CD14-positive monocyte (primary cell): ENCODE measurements at regions not wholly inside any gene's neighbourhood (a gene's known extent, or its start where the extent isn't known, plus 50 kb on each side); places are given as distances from the start of the nearest gene placed in this dataset.

Source experiments
- DNase-seq, 3 donors: peaks; one replicate each; pipeline ENCODE4 v3.0.0-alpha.2; 2011 to 2022
- H2AFZ ChIP-seq: 2 replicates; pipeline ENCODE4 v1.6.0; 2012; ENCODE audit warnings: mild to moderate bottlenecking, low read depth, low read length, inconsistent platforms; ENCODE audit not compliant: insufficient read depth, poor library complexity, severe bottlenecking
- H3K27ac ChIP-seq, 2 donors: 1 replicate in 1 of 2; 2 replicates in 1 of 2; pipeline ENCODE4 v1.5.1; 2012 to 2013; ENCODE audit warnings: low read length in 2 of 2, control low read depth in 1 of 2, inconsistent platforms in 1 of 2, low read depth in 1 of 2, mild to moderate bottlenecking in 1 of 2
- H3K27me3 ChIP-seq, 2 donors: one replicate each; pipeline versions ENCODE4 v1.6.0 to v1.6.1; 2011 to 2013; ENCODE audit warnings: low read length in 2 of 2; ENCODE audit not compliant: control insufficient read depth in 2 of 2, insufficient read depth in 2 of 2
- H3K36me3 ChIP-seq, 2 donors: replicated peaks in 1 of 2; 1 replicate in 1 of 2; 2 replicates in 1 of 2; pipeline versions ENCODE4 v1.5.1 to v1.6.1; 2012 to 2013; ENCODE audit warnings: low read length in 2 of 2, control low read depth in 1 of 2, inconsistent platforms in 1 of 2, mild to moderate bottlenecking in 1 of 2; ENCODE audit not compliant: insufficient read depth in 2 of 2, control insufficient read depth in 1 of 2
- H3K4me1 ChIP-seq, 2 donors: 1 replicate in 1 of 2; 2 replicates in 1 of 2; pipeline versions ENCODE4 v1.5.1 to v1.6.1; 2012 to 2013; ENCODE audit warnings: low read length in 2 of 2, control low read depth in 1 of 2, inconsistent platforms in 1 of 2, mild to moderate bottlenecking in 1 of 2, moderate library complexity in 1 of 2; ENCODE audit not compliant: insufficient read depth in 2 of 2, control insufficient read depth in 1 of 2
- H3K4me2 ChIP-seq: replicated peaks from 2 replicates; pipeline ENCODE3; 2012; ENCODE audit warnings: low read length, moderate library complexity, mild to moderate bottlenecking; ENCODE audit not compliant: poor library complexity, severe bottlenecking; ENCODE audit errors: extremely low read depth
- H3K4me3 ChIP-seq, 3 experiments: fragments of 200-600 bp in 1 of 3; sonication (generic) in 1 of 3; replicated peaks in 1 of 3; 1 replicate in 2 of 3; 2 replicates in 1 of 3; pipeline ENCODE4 v1.5.1; 2011 to 2013; ENCODE audit warnings: low read length in 3 of 3, mild to moderate bottlenecking in 3 of 3, control low read depth in 2 of 3, low read depth in 2 of 3, inconsistent platforms in 1 of 3, moderate library complexity in 1 of 3
- H3K79me2 ChIP-seq: 2 replicates; pipeline ENCODE4 v1.6.0; 2012; ENCODE audit warnings: mild to moderate bottlenecking, control low read depth, inconsistent platforms, low read length, moderate library complexity; ENCODE audit not compliant: insufficient read depth
- H3K9ac ChIP-seq: 2 replicates; pipeline ENCODE4 v1.6.0; 2017; ENCODE audit warnings: low read length, mild to moderate bottlenecking; ENCODE audit not compliant: insufficient read depth, poor library complexity, severe bottlenecking
- H3K9me3 ChIP-seq, 2 donors: replicated peaks in 1 of 2; 1 replicate in 1 of 2; 2 replicates in 1 of 2; pipeline versions ENCODE4 v1.5.1 to v1.6.1; 2012 to 2013; ENCODE audit warnings: low read length in 2 of 2, control low read depth in 1 of 2; ENCODE audit not compliant: control insufficient read depth in 1 of 2, insufficient read depth in 1 of 2
- H4K20me1 ChIP-seq: 2 replicates; pipeline ENCODE4 v1.6.0; 2012; ENCODE audit warnings: mild to moderate bottlenecking, low read length, control low read depth, moderate library complexity; ENCODE audit not compliant: insufficient read depth
- H3K27ac Mint-ChIP-seq, 7 donors: one replicate each; pipeline ENCODE4 v1.8.0; 2020; ENCODE audit warnings: mild to moderate bottlenecking in 7 of 7, mixed read lengths in 7 of 7, moderate library complexity in 6 of 7, inconsistent platforms in 2 of 7
- H3K27me3 Mint-ChIP-seq, 3 donors: one replicate each; pipeline ENCODE4 v1.8.0; 2021 to 2022; ENCODE audit warnings: low read depth in 3 of 3, mild to moderate bottlenecking in 3 of 3, mixed read lengths in 3 of 3, moderate library complexity in 3 of 3, inconsistent platforms in 1 of 3
- H3K36me3 Mint-ChIP-seq, 2 donors: one replicate each; pipeline ENCODE4 v1.8.0; 2020; ENCODE audit warnings: mixed read lengths in 2 of 2, inconsistent platforms in 1 of 2, mild to moderate bottlenecking in 1 of 2
- H3K4me1 Mint-ChIP-seq: one replicate; pipeline ENCODE4 v1.8.0; 2020; ENCODE audit warnings: mild to moderate bottlenecking, mixed read lengths
- H3K4me3 Mint-ChIP-seq, 2 donors: one replicate each; pipeline ENCODE4 v1.8.0; 2020; ENCODE audit warnings: mild to moderate bottlenecking in 2 of 2, mixed read lengths in 2 of 2, moderate library complexity in 1 of 2
- H3K9me3 Mint-ChIP-seq, 7 donors: one replicate each; pipeline ENCODE4 v1.8.0; 2020 to 2022; ENCODE audit warnings: mixed read lengths in 7 of 7, mild to moderate bottlenecking in 6 of 7, moderate library complexity in 6 of 7, inconsistent platforms in 2 of 7
- CTCF ChIP-seq: fragments of 200-600 bp; IDR thresholded peaks from one replicate; pipeline ENCODE4 v1.8.0; 2022; ENCODE audit warnings: antibody characterized with exemption, mild to moderate bottlenecking
- WGBS: methylation state at CpG from one replicate; pipeline ENCODE4 v1.1.5; 2013; ENCODE audit warnings: missing lambda C conversion rate; ENCODE audit not compliant: insufficient coverage; 5-methylcytosine and 5-hydroxymethylcytosine counted together
- intact Hi-C, 2 donors: fragments of 100-400 bp; cut with micrococcal nuclease; formaldehyde crosslinking; loops; one replicate each; pipeline versions ENCODE4 v1.15.0 to v1.15.1; 2023

- Mint-ChIP-seq H3K27me3 (no peaks in the 10 kb centered on the region), H3K4me3 (no peak overlapping the region), H3K27ac (no peak overlapping the region), H3K9me3 (peaks cover 0 to 6% (median 0%) of the 10 kb centered on the region in 7 donors), H3K36me3 (peaks cover 17 to 28% of the 10 kb centered on the region in 2 donors), H3K4me1 (peaks cover 24% of the 10 kb centered on the region)
- Histone ChIP-seq H3K9me3 (no peaks in the 10 kb centered on the region), H4K20me1 (no peaks in the 10 kb centered on the region), H3K27me3 (no peaks in the 10 kb centered on the region), H3K79me2 (peaks cover 6% of the 10 kb centered on the region), H3K4me1 (peaks cover 0 to 2% of the 10 kb centered on the region in 2 donors), H2AFZ (no peak overlapping the region), H3K36me3 (peaks cover 0 to 10% of the 10 kb centered on the region in 2 donors), H3K9ac (no peak overlapping the region), H3K4me3 (no peak overlapping the region), H3K27ac (no peak overlapping the region), H3K4me2 (no peak overlapping the region)
- no CpG with 5 or more reads among the region's 2 CpGs for whole genome bisulfite sequencing
- intact Hi-C loops: no loop called here
- TF ChIP-seq CTCF: no peak
- DNase-seq: no peak
Measured at GRCh38 chr13:31896427-31896826, 135.1 kb upstream of the FRY start.

- peaks cover 0 to 3% (median 0%) of the 10 kb centered on the region in 7 donors for H3K9me3 Mint-ChIP-seq
- no peak overlapping the region for H3K4me2 ChIP-seq
- peak overlapping the region in 1 of 7 donors; percentile 57 for H3K27ac Mint-ChIP-seq
- no peak overlapping the region for H3K4me3 Mint-ChIP-seq
- H2AFZ ChIP-seq: no peak overlapping the region
- H4K20me1 ChIP-seq: no peaks in the 10 kb centered on the region
- intact Hi-C loops: no loop called here
- peaks cover 10% of the 10 kb centered on the region for H3K79me2 ChIP-seq
- H3K4me1 ChIP-seq: peaks cover 9 to 10% of the 10 kb centered on the region in 2 donors
- no peak overlapping the region for H3K4me3 ChIP-seq
- peaks cover 20 to 31% of the 10 kb centered on the region in 2 donors for H3K36me3 Mint-ChIP-seq
- 33% methylated on average over 3 of the region's 9 CpGs for WGBS
- peaks cover 32% of the 10 kb centered on the region for H3K4me1 Mint-ChIP-seq
- H3K9ac ChIP-seq: no peak overlapping the region
- no peak for TF ChIP-seq CTCF
- DNase-seq: no peak
- no peaks in the 10 kb centered on the region for H3K9me3 ChIP-seq
- peaks cover 0 to 10% of the 10 kb centered on the region in 2 donors for H3K36me3 ChIP-seq
- no peaks in the 10 kb centered on the region for H3K27me3 ChIP-seq
- no peaks in the 10 kb centered on the region for H3K27me3 Mint-ChIP-seq
- H3K27ac ChIP-seq: no peak overlapping the region
Measured at GRCh38 chr13:31898378-31899071, 133.0 kb upstream of the FRY start.
